GM19455 (cell line): ENCODE measurements at regions not wholly inside any gene's neighbourhood (a gene's known extent, or its start where the extent isn't known, plus 50 kb on each side); places are given as distances from the start of the nearest gene placed in this dataset.

ENCODE experiments used
- ATAC-seq: cut with Tn5 transposase; IDR thresholded peaks from one replicate; pipeline ENCODE4 v1.9.1; 2021; ENCODE audit not compliant: unreplicated experiment

GRCh38 chr3:187971629-187972028 is 182.3 kb upstream of the LPP start:
- ATAC-seq: no peak

DNA sequence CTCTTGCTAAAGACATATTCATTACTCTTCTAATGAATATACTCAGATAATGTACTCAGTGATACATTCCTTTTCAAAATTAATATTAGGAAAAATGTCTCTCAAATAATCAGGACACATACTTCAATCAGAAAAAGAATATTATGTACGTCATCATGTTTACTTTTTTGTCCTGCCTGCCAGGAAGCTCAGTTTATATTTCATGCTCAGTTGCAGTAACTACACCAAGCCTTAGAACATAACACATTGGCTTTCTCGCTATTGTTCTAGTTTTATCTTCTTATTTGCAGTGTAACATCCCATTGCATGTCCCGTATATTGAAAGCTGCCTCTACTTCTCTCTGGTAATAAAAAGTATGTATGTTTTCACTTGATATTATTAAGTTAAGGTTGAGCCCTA is 181.5 kb upstream of the LPP start:
- no peak for ATAC-seq

DNA sequence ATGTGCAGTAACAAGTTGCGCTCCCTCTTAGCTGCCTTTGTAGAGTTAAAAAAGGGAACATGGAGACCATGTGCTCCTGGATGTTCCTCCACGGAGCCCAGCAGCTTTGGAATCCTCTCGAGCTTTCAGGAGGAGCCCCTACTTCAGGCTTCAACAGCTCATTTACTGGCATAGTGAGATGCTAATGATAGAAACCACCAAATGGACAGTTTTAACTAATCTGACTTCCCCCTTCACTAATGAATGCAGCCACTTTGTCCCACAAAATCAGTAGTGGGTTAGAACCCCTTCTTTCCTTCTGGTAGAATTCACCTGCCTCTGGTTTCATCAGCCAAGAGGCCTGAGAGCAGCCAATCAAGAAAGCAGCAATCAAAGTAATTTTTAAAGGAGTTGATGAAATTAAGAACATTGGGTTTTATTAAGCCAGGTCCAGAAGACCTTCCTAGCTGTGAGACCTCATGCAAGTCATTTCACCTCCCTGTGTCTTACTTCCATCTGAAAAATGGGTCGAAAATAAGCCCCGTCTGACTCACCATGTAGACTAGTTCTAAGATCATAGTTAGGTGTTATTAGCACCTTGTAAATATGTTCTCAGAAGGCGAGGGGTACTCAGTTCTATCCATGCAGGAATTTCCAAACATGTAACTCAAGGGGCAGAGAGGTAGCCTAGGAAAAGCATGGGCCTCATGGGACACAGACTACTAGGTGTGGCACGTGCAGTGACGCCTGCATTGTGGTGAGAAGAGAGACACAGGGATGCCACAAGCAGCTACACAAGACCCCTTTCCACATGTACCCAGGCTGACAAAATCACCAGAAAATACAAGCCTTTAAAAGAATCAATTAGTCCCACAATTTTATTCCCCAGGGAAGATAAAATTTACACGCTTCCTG is 179.7 kb upstream of the LPP start:
- no peak for ATAC-seq

DNA sequence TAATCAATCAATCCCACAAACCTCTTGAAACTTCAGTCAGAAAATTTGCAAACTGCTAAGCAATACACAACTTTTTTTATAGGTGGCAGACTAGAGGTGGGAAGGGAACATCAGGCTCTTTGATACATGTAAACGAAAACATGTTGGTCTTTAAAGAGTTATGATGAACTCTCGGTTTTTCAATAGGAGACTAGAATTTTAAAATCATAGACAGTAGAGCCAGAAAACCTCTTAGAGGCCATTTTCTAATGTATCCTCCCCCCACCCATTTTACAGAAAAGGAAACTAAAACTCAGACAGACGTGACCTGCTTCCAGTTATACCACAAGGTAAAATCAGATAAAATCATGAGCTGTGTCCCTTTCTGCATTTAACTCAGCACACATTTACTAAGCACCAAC is 179.1 kb upstream of the LPP start:
- no peak for ATAC-seq

- ATAC-seq: no peak
Measured at GRCh38 chr3:187975561-187976364, 178.2 kb upstream of the LPP start.

DNA sequence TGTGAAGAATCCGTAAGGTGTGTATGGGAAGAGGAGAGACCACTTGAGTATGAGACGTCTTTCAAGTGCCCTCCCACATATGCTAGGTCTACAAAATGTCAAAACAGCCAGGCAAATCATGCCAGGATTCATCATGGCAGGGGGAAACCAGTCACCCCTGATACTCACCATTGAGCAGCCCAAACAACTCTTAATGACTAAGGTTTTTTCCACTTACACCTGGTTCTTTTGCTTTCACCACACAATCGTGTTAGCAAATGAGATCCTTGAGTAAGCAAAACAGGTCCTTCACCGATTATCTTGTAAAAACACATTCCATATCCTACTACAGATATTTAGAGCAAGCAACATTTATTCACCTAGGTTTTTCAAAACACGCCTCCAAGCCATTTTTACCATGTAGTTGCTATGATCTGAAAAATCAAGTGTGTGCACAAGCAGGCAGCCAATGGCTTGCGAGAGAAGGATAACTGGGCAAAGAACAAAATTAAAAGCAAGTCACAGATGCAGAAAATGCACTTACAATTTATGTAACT is 177.5 kb upstream of the LPP start:
- no peak for ATAC-seq

DNA sequence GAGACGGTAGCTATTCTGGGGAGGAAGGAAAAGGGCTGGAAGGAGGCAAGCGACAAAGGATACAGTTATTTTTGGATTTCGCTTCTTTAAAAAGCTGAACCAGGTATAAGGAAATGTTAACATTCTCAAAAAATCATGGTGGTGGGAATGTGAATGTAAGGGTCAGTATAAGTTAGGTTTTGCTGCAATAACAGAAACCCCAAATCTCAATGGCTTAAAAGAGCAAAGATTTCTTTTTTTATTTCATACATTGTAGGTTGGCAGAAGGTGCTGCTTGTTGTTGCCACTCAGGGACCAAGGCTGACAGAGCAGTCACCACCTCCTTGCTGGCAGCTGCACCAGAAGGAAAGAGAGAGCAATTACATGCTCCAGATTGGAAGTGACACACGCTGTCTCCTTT is 176.3 kb upstream of the LPP start:
- ATAC-seq: no peak

DNA sequence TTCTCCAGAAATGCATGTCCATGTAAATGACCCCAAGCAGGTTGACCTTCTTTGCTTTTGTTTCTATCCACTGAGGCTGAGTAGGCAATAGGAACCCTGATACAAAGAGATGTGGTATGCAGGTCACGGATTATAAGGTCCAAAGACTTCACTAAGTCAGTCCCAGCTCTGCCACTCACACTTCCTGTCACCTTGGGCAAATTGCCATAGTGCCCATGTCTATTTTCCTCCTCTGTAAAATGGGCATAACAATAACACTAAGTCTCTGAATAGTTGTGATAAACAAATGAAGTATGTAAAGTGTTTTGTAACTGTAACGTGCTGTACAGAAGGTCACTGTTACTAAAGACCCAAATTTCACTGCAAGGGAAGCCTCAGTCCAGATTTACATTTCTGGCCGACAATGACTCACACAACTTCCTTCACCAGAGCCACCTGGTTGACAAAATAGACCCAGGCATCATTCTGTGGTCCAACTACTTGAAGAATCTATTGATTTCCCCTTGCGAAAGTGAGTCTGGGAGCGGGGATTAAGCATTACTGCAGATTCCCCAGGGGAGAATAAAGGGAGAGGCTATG is 175.4 kb upstream of the LPP start:
- no peak for ATAC-seq

DNA sequence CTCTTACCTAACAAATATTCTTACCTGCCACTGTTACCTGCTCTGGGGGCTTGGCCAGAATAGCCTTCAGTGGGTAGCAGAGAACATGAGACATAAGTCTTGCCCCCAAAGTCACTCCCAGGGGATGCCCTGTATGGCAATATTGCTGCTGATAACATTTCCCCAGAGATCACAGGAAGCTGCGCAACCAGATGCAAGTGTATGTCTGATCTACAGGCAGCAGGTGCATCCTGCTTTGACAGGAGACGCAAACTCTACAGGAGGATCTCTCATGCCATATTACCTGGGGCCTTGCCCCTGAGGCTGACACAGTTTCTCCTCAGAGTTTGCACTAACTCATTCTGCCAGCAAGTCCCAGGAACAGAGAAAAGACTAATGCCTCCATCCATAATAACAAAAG is 174.4 kb upstream of the LPP start:
- no peak for ATAC-seq

DNA sequence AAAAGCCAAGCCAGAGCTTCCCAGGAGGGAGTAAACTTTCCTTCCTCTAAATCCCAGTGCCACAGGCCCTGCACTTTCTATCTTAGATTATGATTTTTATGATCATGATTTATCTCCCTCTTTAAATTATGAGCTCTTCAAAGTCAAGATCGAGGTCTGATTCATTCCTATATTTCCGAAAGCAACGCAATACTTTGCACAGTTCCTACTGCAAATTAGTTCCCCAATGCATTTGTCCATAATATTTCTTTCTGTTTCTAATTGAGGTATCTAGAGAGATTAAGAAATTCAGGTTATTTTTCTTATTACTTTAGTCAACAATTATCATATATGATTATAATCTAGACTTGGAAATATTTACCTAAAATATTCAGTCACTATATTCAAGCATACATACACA is 173.1 kb upstream of the LPP start:
- ATAC-seq: no peak

DNA sequence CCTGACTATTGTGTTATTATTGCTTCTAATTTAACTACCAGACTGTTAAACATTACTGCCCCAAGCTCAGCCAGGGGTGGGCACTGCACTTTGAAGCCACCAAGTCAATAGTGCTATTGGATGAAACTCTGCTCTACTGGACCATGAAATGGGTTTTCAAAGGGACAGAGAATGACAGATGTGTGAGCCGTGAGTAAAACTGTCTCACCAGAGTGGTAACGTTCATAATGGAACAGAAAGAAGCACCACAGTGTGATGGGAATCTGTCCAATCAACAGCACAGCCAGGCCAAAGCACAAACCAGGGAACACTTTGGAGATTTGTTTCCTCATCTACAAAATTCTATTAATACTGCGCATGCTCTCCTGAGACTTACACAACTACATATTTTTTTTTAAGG is 171.8 kb upstream of the LPP start:
- ATAC-seq: no peak

- ATAC-seq: no peak
Measured at GRCh38 chr3:187983484-187984124, 170.4 kb upstream of the LPP start.

GRCh38 chr3:187985647-187986046 is 168.3 kb upstream of the LPP start:
- no peak for ATAC-seq

- no peak for ATAC-seq
Measured at GRCh38 chr3:187986514-187986934, 167.4 kb upstream of the LPP start.

DNA sequence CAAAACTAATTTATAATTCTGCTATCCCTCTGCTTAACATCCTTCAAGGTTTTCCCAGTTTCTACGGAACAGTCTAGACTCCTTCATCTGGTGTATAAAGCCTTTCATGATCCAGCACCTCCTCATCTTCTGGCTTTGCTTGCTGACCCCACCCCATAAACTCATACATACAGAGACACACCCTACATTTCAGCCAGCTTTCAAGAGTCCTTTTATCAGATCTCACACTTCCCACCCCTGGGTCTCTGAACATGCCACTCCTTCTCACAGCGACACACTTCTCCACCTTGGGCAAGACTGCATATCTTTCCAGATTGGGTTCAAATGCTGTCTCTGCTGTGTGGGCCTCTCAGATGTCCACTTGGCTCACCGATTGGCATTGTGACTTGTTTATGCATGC is 166.8 kb upstream of the LPP start:
- no peak for ATAC-seq

DNA sequence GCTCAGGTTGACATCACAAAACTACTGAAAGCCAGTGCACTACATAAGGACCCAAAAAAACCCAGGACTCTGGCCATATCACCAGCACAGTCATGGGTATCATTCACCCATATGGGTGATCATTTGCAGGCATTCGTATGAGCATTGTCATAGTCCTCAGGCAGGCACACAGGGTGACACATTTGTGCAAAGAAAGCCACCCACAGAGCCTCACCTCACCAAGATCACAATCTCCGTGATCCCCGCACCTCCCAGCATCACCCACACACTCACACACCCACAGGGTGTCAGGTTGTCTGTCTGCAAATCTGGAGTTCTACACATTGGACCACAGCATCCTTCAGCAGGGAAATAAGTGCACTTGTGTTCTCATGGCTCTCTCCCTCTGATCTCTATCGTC is 166.0 kb upstream of the LPP start:
- no peak for ATAC-seq

GRCh38 chr3:187989575-187990153 is 164.3 kb upstream of the LPP start:
- ATAC-seq: no peak

DNA sequence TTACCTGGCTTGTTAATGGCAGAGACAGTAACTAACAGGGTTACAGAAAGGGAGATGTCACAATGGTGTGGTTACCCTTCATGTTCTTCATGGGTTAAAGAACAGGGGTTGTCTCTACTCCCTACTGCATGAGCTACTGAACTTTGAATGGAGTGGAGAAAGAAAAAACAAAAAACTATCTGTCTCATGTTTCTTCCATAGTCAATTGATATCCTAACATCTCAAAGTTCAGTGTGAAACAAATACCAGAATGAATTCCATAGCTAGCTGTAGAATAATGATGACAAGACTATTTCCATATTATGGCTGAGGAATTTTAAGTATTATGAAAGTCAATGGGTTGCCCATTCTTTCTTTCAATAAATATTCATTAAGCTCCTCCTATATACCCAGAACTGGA is 161.3 kb upstream of the LPP start:
- no peak for ATAC-seq

DNA sequence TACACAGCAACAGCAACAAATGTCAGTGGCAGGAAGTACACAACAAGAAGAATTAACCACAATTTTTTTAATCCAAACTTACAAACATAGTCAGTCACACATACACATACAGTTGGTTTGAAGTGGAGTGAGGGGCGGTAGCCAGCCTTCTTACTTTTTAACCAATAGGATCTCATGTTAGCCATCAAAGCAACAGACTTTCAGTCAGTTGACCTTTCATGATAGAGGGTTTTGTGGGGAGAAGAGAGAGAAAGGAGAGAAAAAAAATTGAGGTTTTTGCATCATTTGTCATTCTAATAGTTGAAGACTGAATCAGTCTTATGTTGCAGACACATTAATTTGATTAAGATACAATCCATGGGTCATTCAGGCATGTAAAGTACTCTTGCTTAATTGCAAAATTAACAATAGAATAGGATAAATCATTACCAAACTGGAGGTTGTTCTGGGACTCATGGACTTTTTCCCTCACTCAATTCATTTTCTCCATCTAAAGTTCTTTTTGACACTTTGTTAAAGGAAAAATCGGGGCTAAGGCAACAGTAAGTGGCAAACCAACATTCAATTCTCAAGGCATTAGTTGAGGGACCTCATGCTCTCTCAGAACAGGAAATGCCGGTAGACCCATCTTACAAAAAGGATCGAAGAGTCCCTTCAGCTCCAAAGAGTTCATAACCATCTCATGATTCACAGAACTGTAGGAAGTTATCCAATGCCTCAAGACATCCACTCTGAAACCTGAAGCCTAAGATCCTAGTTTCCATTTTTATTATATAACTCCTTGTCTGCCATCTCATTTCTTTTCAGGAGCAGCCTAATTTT is 159.5 kb upstream of the LPP start:
- ATAC-seq: no peak

GRCh38 chr3:187995043-187995400 is 158.9 kb upstream of the LPP start:
- ATAC-seq: no peak
